ENCODE measurements at regions not wholly inside any gene's neighbourhood (a gene's known extent, or its start where the extent isn't known, plus 50 kb on each side); places are given as distances from the start of the nearest gene placed in this dataset.

DNA sequence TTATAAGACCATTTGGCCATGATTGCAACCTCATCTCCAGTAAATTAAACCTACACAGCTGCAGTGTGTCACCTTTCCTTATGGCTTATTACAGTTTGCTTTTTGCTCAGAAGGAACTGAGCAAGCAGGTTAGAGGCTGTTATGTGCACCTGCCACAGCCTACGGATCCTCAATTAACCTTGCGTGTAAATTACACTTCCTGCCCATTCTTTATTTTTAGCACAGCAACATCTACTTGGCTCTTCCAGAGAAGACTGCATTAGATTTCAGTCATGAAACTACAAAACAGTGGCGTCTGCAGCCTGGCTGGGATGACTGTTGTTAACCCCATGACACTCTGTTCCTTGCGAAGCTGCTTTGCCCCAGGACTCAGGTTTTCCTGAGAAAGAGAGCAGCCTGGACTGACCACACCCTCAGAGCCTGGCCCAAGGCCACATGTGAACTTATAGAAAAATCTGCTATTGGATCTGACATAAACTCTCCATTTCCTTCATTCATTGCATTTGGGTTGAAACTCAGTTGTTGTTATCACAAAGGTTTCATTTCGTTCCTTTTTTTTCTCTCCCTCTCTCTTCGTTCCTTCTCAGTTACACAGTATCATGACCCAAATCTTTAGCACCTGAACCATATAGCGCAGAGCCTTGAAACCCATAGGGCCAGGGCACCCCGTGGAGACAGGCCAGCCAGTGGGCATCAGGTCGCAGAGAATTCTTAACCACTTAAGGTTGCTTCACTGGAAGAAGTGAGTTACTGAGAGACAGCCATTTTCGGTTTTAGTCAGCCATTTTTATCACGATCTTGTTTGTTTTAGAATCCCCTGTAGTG, 138.6 kb downstream of the PALM2AKAP2 start:
- POLR2A ChIA-PET = interaction anchor here (0.8 to 2.8 kb wide), 9 partner anchors 16 to 230 kb away, joined by 3 to 13 read pairs (median 5); no protein-coding TSS in a partner anchor
- Mint-ChIP-seq H3K4me3 (peak overlapping the region; percentile 58), H3K36me3 (no peaks in the 10 kb centered on the region), H3K9me3 (no peaks in the 10 kb centered on the region), H3K4me1 (ENCODE audit: low read depth) (peaks cover 29% of the 10 kb centered on the region), H3K27ac (peak overlapping the region; percentile 97), H3K27me3 (peaks cover 1% of the 10 kb centered on the region)
- CTCF ChIA-PET = interaction anchor here (0.9 to 2.4 kb wide), 6 partner anchors 32 to 230 kb away, joined by 3 to 8 read pairs (median 5); no protein-coding TSS in a partner anchor
- intact Hi-C loops (cut with micrococcal nuclease) = loop anchor here (1.0 kb wide), 9 partner anchors 10 to 507 kb away; no protein-coding TSS in a partner anchor
- DNase-seq = peak; percentile 75

DNA sequence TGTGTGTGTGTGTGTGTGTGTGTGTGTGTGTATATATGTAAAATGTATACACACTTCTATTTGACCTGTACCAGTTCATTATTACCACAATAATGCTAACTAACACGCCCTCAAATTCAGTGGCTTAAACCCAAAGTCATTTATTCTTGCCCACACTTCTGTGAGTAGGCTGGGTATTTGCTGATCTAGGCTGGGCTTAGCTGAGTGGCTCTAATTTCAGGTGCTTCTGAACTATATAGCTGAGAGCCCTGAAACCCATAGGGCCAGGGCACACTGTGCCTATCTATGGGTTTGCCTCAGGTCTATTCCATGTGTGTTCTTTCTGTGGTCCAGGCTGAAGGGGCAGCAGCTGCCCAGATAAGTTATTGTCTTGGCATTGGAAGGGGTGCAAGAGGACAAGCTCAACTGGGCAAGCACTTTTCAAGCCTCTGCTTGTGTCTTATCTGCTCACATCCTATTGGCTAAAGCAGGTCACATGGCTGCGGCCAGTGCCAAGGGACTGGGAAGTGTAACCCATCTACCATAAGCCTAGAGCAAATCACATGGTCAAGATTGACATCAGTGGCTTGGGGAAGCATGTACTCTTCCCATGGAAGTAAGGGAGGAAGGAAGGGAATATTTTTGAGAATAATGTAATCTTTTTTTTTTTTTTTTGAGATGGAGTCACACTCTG, 139.9 kb downstream of the PALM2AKAP2 start:
- H3K4me1 Mint-ChIP-seq (ENCODE audit: low read depth) = peaks cover 29% of the 10 kb centered on the region
- no peaks in the 10 kb centered on the region for H3K36me3 Mint-ChIP-seq
- no peak overlapping the region for H3K27ac Mint-ChIP-seq
- ChIA-PET CTCF (interaction anchor here (0.8 to 1.2 kb wide), 2 partner anchors 16 to 31 kb away, joined by 4 to 6 read pairs; no protein-coding TSS in a partner anchor), POLR2A (interaction anchor here (0.9 to 2.8 kb wide), 5 partner anchors 27 to 137 kb away, joined by 3 to 13 read pairs (median 3); no protein-coding TSS in a partner anchor)
- H3K4me3 Mint-ChIP-seq = no peak overlapping the region
- no peak for DNase-seq
- H3K9me3 Mint-ChIP-seq = no peaks in the 10 kb centered on the region
- intact Hi-C loops (cut with micrococcal nuclease) = no loop called here
- H3K27me3 Mint-ChIP-seq = peaks cover 1% of the 10 kb centered on the region

DNA sequence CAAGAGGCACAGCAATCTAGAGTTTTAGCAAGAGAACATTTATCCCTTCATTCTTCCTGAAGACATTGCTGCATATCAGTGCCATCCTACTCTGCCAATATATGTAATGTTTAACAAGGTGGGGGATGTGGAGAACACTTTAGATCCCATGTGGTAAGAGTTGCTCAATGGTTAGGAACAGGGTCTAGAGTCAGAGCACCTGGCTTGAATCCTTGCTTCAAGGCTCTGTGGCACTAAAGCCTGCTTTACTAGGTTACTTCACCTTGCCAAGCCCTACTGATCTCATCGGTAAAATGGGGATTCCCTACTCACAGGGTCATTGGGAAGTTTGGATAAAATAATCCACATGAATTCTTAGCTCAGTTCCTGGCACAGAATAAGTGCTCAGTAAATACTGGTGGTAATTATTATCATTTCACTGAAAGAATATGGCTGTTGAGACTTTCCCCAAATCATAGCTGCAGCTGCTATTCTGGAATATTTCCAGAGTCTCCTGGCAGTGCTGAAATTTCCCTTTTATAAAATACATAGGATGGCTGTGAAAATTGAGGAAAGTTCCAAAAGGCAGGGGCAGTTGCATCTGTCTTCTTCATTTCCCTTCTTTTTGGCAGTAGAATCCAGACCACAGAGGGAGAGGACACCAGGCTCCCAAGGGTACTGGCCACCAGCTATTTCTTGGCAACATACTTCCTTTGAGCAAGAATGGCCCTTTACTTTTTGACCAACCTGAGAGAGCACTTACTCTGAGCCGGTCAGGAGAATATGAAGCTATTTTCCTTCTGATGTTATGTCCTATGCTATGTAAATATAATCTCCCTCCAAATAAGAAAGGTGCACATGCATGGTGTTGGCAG, 142.8 kb downstream of the PALM2AKAP2 start:
- CTCF ChIA-PET = no interaction called here
- Mint-ChIP-seq H3K27ac (no peak overlapping the region), H3K4me3 (no peak overlapping the region), H3K27me3 (peaks cover 1% of the 10 kb centered on the region), H3K9me3 (no peaks in the 10 kb centered on the region), H3K36me3 (no peaks in the 10 kb centered on the region), H3K4me1 (ENCODE audit: low read depth) (peaks cover 28% of the 10 kb centered on the region)
- POLR2A ChIA-PET = interaction anchor here (1.4 kb wide), 1 partner anchor 12 kb away, joined by 3 read pairs; no protein-coding TSS in a partner anchor
- intact Hi-C loops (cut with micrococcal nuclease) = no loop called here
- DNase-seq = no peak

DNA sequence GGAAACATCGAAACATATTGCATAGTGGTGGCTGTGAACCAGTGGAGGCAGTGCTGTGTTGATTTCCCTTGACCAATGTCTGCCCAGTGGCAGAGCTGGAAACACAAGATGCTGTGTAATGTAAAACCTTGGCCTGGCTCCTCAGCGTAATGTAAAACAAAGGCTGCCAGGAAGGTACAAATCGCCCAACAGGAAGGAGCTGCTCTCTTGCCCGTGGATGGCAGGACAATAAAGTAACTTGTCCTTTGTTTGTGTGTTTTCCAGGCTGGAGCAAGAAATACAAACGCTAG, 143.4 kb downstream of the PALM2AKAP2 start:
- DNase-seq = no peak
- peaks cover 1% of the 10 kb centered on the region for H3K27me3 Mint-ChIP-seq
- H3K36me3 Mint-ChIP-seq = no peaks in the 10 kb centered on the region
- H3K27ac Mint-ChIP-seq = no peak overlapping the region
- intact Hi-C loops (cut with micrococcal nuclease) = no loop called here
- no peak overlapping the region for H3K4me3 Mint-ChIP-seq
- H3K4me1 Mint-ChIP-seq (ENCODE audit: low read depth) = peaks cover 22% of the 10 kb centered on the region
- ChIA-PET CTCF (no interaction called here), POLR2A (interaction anchor here (1.4 kb wide), 1 partner anchor 11 kb away, joined by 3 read pairs; no protein-coding TSS in a partner anchor)
- no peaks in the 10 kb centered on the region for H3K9me3 Mint-ChIP-seq

DNA sequence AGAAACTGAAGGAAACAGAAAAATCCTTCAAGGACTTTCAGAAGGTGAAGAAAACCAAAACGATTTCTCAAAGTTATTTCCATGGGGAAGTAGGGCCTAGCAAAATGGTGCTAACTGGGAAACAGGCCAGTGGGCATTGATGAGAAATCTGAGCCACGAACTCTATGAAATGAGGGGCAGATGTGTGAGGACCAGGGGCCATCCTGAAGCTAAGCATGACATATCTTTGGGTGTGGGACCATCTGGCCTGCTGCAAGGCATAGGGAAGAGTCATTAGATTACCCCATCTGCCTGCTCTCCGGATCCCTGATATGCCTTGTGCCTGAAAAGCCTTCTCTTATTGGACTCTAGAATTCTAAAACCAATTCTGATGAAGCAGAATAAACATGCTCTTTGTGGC, 143.8 kb downstream of the PALM2AKAP2 start:
- POLR2A ChIA-PET = interaction anchor here (1.4 kb wide), 1 partner anchor 11 kb away, joined by 3 read pairs; no protein-coding TSS in a partner anchor
- no peaks in the 10 kb centered on the region for H3K9me3 Mint-ChIP-seq
- intact Hi-C loops (cut with micrococcal nuclease) = no loop called here
- peaks cover 18% of the 10 kb centered on the region for H3K4me1 Mint-ChIP-seq (ENCODE audit: low read depth)
- no peak overlapping the region for H3K27ac Mint-ChIP-seq
- CTCF ChIA-PET = no interaction called here
- no peak for DNase-seq
- no peak overlapping the region for H3K4me3 Mint-ChIP-seq
- H3K27me3 Mint-ChIP-seq = peaks cover 1% of the 10 kb centered on the region
- no peaks in the 10 kb centered on the region for H3K36me3 Mint-ChIP-seq

DNA sequence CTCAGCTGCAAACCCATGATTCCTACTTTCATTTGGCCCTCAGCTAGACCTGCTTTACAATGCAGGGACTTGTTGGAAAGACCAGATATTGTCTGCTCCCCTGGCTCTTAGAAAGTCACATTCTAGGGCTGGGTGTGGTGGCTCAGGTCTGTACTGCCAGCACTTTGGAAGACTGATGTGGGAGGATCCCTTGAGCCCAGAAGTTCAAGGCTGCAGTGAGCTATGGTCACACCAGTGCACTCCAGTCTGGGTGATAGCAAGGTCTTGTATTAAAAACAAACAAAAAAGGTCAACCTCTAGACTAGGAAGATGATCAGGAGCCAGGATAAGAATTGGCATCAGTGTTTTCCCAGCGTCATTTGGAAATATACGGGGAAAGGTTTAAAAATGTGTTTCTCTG, 145.8 kb downstream of the PALM2AKAP2 start:
- H3K4me3 Mint-ChIP-seq = no peak overlapping the region
- POLR2A ChIA-PET = no interaction called here
- CTCF ChIA-PET = no interaction called here

DNA sequence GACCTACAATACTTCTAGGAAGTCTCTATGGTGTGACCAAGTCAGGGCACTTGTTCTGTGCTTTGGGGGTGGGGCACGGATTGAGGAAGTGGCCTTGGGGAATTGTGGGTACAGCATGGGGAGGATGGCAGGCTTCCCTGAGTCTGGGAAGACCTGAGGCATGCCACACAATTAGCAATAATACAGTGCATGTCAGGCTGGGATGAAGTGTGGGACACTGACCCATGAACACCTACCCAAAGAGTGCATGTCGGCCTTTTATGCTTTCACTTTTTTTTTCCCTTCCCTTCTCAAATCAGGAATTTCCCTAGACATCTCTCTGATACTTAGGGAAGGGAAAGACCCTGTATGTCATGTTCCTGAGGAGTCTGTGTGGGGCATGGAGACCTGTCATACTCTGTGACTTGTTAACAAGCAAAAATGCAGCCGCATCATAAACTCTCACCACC, 146.4 kb downstream of the PALM2AKAP2 start:
- POLR2A ChIA-PET = no interaction called here
- intact Hi-C loops (cut with micrococcal nuclease) = no loop called here
- DNase-seq = no peak
- H3K4me3 Mint-ChIP-seq = no peak overlapping the region
- no peak overlapping the region for H3K27ac Mint-ChIP-seq
- H3K9me3 Mint-ChIP-seq = no peaks in the 10 kb centered on the region
- peaks cover 1% of the 10 kb centered on the region for H3K27me3 Mint-ChIP-seq
- CTCF ChIA-PET = no interaction called here
- peaks cover 9% of the 10 kb centered on the region for H3K4me1 Mint-ChIP-seq (ENCODE audit: low read depth)
- H3K36me3 Mint-ChIP-seq = no peaks in the 10 kb centered on the region

More for the DNA sequence above, 145.8 kb downstream of the PALM2AKAP2 start:
- no peaks in the 10 kb centered on the region for H3K36me3 Mint-ChIP-seq
- no peak for DNase-seq
- peaks cover 9% of the 10 kb centered on the region for H3K4me1 Mint-ChIP-seq (ENCODE audit: low read depth)
- no peak overlapping the region for H3K27ac Mint-ChIP-seq
- intact Hi-C loops (cut with micrococcal nuclease) = no loop called here
- H3K27me3 Mint-ChIP-seq = peaks cover 1% of the 10 kb centered on the region
- H3K9me3 Mint-ChIP-seq = no peaks in the 10 kb centered on the region

DNA sequence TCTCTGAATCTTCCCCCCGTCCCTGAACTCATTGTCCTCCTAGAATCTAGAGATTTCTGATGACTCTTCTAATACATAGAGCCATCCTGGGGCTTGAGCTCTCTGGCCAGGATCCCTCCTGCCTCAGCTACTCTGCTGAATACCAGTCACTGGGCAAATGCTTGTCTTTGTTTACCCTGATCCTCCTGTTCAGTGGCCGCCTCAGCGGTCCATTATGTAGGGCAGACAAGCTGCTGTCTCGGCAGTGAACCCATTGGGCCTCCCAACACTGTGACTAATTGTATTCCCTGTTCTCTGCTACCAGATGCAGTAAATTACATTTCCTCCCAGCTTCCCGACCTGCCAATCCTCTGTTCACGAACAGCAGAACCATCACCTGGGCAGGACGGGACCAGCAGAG, 151.6 kb downstream of the PALM2AKAP2 start:
- Mint-ChIP-seq H3K27ac (no peak overlapping the region), H3K9me3 (no peaks in the 10 kb centered on the region), H3K4me1 (ENCODE audit: low read depth) (peaks cover 31% of the 10 kb centered on the region), H3K27me3 (peaks cover 6% of the 10 kb centered on the region), H3K36me3 (no peaks in the 10 kb centered on the region), H3K4me3 (no peak overlapping the region)
- intact Hi-C loops (cut with micrococcal nuclease) = no loop called here
- DNase-seq = no peak
- CTCF ChIA-PET = no interaction called here
- POLR2A ChIA-PET = no interaction called here

DNA sequence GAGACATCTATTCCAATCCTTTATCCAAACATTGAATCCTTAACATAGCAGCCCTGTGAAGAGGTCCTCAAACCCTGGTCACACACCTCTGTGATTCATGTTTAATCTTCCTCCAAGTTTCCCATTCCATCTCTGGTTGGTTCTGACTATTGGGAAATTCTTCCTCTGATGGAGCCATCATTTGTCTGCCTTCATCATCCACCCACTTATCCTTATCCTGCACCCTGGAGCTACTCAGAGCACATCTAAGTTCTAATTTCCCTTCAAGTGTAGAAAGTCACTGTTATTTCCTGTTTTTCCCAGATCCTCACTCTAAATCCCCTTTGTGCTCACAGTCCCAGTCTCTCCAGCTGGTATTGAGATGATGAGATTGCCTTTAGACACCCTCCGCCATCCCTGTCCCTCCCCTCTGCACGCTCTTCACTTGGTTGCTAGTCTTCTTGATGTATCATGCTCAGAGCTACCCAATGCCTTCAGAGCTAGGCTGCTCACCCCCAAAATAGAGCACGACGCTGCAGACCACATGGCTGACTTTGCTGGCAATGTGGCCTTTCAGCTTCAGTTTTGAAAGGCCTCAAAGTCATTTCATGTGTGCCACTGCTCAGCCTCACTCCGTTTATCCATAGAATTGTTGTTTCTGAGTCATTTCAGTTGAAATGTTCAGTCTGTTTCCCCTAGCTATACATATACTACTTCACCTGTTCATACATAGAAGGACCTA, 154.3 kb downstream of the PALM2AKAP2 start:
- CTCF ChIA-PET = interaction anchor here (0.9 to 1.9 kb wide), 3 partner anchors 16 to 214 kb away, joined by 5 to 6 read pairs (median 5); no protein-coding TSS in a partner anchor
- DNase-seq = peak; percentile 71
- peak overlapping the region; percentile 81 for H3K27ac Mint-ChIP-seq
- POLR2A ChIA-PET = interaction anchor here (0.5 to 2.0 kb wide), 10 partner anchors 11 to 1419 kb away, joined by 3 to 25 read pairs (median 3); no protein-coding TSS in a partner anchor
- peaks cover 31% of the 10 kb centered on the region for H3K4me1 Mint-ChIP-seq (ENCODE audit: low read depth)
- H3K4me3 Mint-ChIP-seq = no peak overlapping the region
- peaks cover 6% of the 10 kb centered on the region for H3K27me3 Mint-ChIP-seq
- H3K9me3 Mint-ChIP-seq = no peaks in the 10 kb centered on the region
- no peaks in the 10 kb centered on the region for H3K36me3 Mint-ChIP-seq
- intact Hi-C loops (cut with micrococcal nuclease) = loop anchor here (1.0 to 2.0 kb wide), 4 partner anchors 16 to 47 kb away; no protein-coding TSS in a partner anchor

DNA sequence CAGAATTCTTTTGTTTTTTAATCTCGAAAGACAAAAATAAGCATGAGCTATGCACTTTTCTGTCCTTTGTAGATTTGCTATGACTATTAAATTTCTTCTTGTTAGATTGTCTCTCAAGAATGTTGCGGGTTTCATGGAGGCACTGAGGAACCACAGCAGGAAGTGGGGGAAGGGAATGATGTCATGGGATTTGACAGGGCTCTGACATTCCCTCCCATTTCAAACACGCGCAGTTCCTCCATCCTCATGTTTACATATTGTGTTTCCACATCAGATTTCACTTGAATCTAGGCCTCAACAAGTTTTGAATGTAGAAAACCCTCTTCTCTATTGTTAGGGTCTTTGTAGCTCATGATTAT, 154.8 kb downstream of the PALM2AKAP2 start:
- ChIA-PET CTCF (interaction anchor here (0.9 to 1.9 kb wide), 3 partner anchors 16 to 214 kb away, joined by 5 to 6 read pairs (median 5); no protein-coding TSS in a partner anchor), POLR2A (interaction anchor here (1.0 to 2.0 kb wide), 8 partner anchors 12 to 214 kb away, joined by 3 to 25 read pairs (median 4); no protein-coding TSS in a partner anchor)
- peaks cover 6% of the 10 kb centered on the region for H3K27me3 Mint-ChIP-seq
- peak; percentile 37 for DNase-seq
- no peaks in the 10 kb centered on the region for H3K9me3 Mint-ChIP-seq
- H3K27ac Mint-ChIP-seq = peak overlapping the region; percentile 81
- H3K36me3 Mint-ChIP-seq = no peaks in the 10 kb centered on the region
- intact Hi-C loops (cut with micrococcal nuclease) = loop anchor here (1.0 to 2.0 kb wide), 7 partner anchors 15 to 213 kb away; no protein-coding TSS in a partner anchor
- no peak overlapping the region for H3K4me3 Mint-ChIP-seq
- peaks cover 31% of the 10 kb centered on the region for H3K4me1 Mint-ChIP-seq (ENCODE audit: low read depth)

Measured in activated CD4-positive, alpha-beta memory T cell treated with anti-CD3 and anti-CD28 coated beads for 36 hours (primary cell).